ENCODE measurements at regions not wholly inside any gene's neighbourhood (a gene's known extent, or its start where the extent isn't known, plus 50 kb on each side); places are given as distances from the start of the nearest gene placed in this dataset.

DNA sequence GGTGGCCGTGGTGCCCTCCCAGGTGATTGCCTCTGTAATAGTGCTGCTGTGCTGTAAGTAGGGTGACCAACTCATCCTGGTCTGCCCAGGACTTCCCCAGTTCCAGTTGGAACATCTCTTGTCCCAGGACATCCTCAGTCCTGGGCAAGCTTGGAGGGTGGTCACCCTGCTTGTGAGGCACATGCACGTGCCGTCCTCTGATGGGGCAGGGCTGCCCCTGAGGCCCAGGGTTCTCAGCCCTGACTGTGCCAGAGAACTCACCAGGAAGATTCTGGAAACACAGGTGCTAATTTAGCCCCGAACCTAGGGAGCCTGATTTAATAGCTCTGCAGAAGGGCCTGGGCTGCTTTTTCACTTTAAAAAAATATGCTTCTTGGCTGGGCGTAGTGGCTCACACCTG lies 120.9 kb upstream of the PHACTR3 start:
- Histone ChIP-seq H3K79me1 (ENCODE audit: low read depth, low read length) (no peaks in the 10 kb centered on the region), H4K8ac (ENCODE audit: extremely low read depth, insufficient read depth, low read length) (no peak overlapping the region), H2BK15ac (ENCODE audit: low read length) (no peak overlapping the region), H3K36me3 (ENCODE audit: control insufficient read depth in 2 of 4, insufficient read depth in 4 of 4, low read length in 3 of 4) (no peaks in the 10 kb centered on the region), H3K18ac (ENCODE audit: extremely low read depth, low read length) (no peak overlapping the region), H3K27ac (ENCODE audit: low read depth, low read length) (no peak overlapping the region), H4K91ac (replicated peaks; ENCODE audit: insufficient read length, low read length) (no peak overlapping the region), H3K4me3 (ENCODE audit: extremely low read depth in 1 of 4, insufficient read depth in 2 of 4, low read depth in 3 of 4, low read length in 4 of 4) (no peak overlapping the region), H3K23ac (ENCODE audit: insufficient read length) (no peak overlapping the region), H3K4ac (replicated peaks; ENCODE audit: insufficient read length, low read depth, low read length) (no peak overlapping the region), H2AFZ (ENCODE audit: low read length) (no peak overlapping the region), H3K79me2 (ENCODE audit: control insufficient read depth in 1 of 2, insufficient read depth in 2 of 2, low read length in 2 of 2) (no peaks in the 10 kb centered on the region), H4K20me1 (replicated peaks in 1 of 2; ENCODE audit: control insufficient read depth in 1 of 2, insufficient read depth in 2 of 2, low read length in 2 of 2) (no peaks in the 10 kb centered on the region), H3K56ac (replicated peaks; ENCODE audit: insufficient read length, low read depth, low read length) (no peak overlapping the region), H2BK12ac (ENCODE audit: low read depth, low read length) (no peak overlapping the region), H3K4me2 (ENCODE audit: insufficient read depth in 1 of 2, low read depth in 2 of 2, low read length in 2 of 2) (no peak overlapping the region), H4K5ac (ENCODE audit: insufficient read length, low read depth, low read length) (no peak overlapping the region), H3K4me1 (replicated peaks in 1 of 4; ENCODE audit: control insufficient read depth in 3 of 4, insufficient read depth in 4 of 4, low read length in 3 of 4) (no peaks in the 10 kb centered on the region), H3K23me2 (ENCODE audit: low read depth, low read length) (no peaks in the 10 kb centered on the region), H2AK5ac (ENCODE audit: low read depth, low read length) (no peak overlapping the region), H3K14ac (ENCODE audit: insufficient read length) (no peak overlapping the region), H2BK5ac (ENCODE audit: low read depth, low read length) (no peak overlapping the region; the same call in 1 of the 2 replicates), H3K9ac (replicated peaks in 1 of 4; ENCODE audit: extremely low read depth in 1 of 4, low read depth in 3 of 4, low read length in 3 of 4) (no peak overlapping the region), H2BK20ac (ENCODE audit: low read length) (no peak overlapping the region), H3K9me3 (ENCODE audit: insufficient read depth in 2 of 2, low read depth in 1 of 2, low read length in 1 of 2) (no peaks in the 10 kb centered on the region), H2BK120ac (replicated peaks; ENCODE audit: low read depth, low read length) (no peak overlapping the region), H3K27me3 (replicated peaks in 1 of 4; ENCODE audit: control insufficient read depth in 3 of 4, extremely low read depth in 1 of 4, insufficient read depth in 3 of 4, low read length in 3 of 4) (no peaks in the 10 kb centered on the region)
- ChIA-PET POLR2A (ENCODE audit: partially characterized antibody) (interaction anchor here (1.2 kb wide), 1 partner anchor 841 kb away, joined by 3 read pairs; no protein-coding TSS in a partner anchor), CTCF (ENCODE audit: partially characterized antibody) (interaction anchor here (1.1 to 1.4 kb wide), 2 partner anchors 10 to 12 kb away, joined by 3 to 6 read pairs; no protein-coding TSS in a partner anchor)
- no peak for FAIRE-seq
- no peak for TF ChIP-seq SIRT6 (IDR thresholded peaks at IDR 0.05; ENCODE audit: low read length)
- TF ChIP-seq SP1 (IDR thresholded peaks at IDR 0.05; ENCODE audit: low read depth, low read length), result no peak
- DNase-seq (ENCODE audit: low read depth in 1 of 2, low spot score in 2 of 2), result no peak
- 79% methylated on average over 5 of the region's 5 CpGs; no CpG with 5 or more reads in 1 of the 2 experiments for WGBS, 2 experiments (ENCODE audit: extremely low coverage in 1 of 2, insufficient coverage in 1 of 2, insufficient read length in 1 of 2, insufficient replicate concordance in 2 of 2, low coverage in 1 of 2, low lambda C conversion rate in 2 of 2, missing lambda C conversion rate in 1 of 2)
